Activated CD4-positive, CD25-positive, alpha-beta regulatory T cell treated with anti-CD3 and anti-CD28 coated beads, Interleukin-2, amount 50 U/mL, for 16 hours (primary cell): ENCODE measurements at regions not wholly inside any gene's neighbourhood (a gene's known extent, or its start where the extent isn't known, plus 50 kb on each side); places are given as distances from the start of the nearest gene placed in this dataset.

ENCODE experiments used
- DNase-seq: peaks from one replicate; pipeline ENCODE4 v3.0.0-alpha.2; 2020; ENCODE audit warnings: low read depth, low spot score

DNA sequence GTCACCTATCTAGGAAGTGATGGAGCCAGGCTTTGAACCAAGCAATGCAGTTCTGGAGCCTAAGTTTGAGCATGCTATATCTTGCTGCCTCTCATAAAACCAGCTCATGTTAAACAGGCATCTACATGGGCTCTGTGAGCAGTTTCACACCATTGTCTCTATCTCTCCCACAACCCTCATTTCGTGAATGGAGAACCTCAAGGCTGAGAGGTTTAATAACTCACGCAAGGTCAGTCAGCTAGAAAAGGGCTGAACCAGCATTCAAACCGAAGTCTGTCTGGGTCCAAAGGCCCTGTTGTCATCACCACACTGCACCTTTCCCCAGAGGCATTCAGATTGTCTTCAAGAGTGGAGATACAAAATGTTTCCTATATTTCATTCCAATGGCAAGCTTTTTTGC is 369.2 kb downstream of the MID1IP1 start:
- no peak for DNase-seq

- no peak for DNase-seq
These were observed 370.4 kb downstream of the MID1IP1 start for GRCh38 chrX:39171686-39172085.

DNA sequence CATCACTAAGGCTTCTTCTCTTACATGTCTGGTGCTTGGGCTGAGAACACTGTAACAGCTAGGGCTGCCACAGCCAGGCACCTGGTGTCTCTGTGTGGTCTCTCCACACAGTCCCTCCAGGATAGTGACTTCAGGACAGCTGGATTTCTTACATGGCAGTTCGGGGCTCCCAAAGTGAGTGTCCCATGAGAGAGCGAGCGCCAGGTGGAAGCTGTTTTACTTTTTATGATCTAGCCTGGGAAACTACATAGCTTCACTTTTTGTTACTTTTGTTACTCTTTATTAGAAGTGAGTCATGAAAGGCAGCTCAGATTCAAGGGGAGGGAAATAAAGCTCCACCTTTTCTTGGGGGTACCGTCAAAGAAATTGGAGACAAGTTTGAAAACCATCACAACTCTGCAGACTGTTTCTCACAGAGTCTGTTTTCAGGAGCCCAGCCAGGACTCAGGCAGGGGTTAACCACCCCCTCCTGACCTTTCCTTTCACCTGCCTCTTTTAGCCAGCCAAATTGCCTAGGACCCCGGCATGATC is 373.0 kb downstream of the MID1IP1 start:
- no peak for DNase-seq

DNA sequence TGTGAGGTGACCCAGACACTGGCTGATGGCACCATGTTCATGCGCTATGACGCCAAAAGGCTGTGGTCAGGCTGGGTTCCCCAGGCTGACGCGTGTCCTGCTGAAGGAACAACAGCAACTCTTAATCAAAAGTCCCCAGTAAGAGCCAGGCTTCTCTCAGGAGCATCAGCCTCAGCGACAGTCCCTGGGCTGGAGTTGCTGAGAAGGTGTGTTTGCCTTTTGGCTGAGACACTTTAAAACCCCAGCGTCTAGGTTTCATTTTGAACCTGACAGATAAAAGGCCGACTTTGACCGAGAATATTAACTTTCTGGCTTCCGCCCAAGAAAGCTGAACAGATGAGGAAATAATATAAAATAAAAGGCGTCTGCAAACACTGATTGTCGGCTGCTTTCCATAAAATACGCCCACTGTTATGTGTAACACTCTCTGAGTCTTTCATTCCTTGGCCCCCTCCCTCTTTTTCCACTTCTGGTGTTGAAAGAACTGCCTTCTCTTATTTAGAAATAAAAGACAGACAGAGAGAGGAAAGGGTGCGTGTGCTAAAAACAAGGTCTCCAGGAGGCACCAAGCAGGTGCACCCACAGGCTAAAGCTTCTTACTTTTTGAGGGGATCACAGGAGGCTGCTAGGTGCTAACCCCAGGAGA is 373.6 kb downstream of the MID1IP1 start:
- DNase-seq = no peak

GRCh38 chrX:39175418-39176057 is 374.3 kb downstream of the MID1IP1 start:
- DNase-seq = no peak

DNA sequence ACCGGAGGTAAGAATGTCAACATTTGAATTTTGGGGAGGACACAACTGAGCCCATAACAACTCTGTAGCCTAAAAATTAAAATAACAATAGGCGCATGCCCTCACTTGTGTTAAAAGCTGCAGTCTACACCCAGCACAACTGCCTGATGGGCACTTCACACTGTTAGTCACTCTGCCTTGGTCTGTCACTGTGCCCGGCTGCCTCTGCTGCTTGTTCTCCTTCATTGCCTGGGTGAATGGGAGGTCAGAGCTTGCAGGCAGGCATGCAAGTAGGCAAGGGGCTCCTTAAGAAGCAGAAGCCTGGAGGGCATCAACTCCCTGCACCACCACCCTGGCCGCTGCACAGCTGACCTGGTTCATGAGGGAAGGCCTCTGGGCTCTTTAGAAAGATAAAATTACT is 374.8 kb downstream of the MID1IP1 start:
- DNase-seq = no peak

DNA sequence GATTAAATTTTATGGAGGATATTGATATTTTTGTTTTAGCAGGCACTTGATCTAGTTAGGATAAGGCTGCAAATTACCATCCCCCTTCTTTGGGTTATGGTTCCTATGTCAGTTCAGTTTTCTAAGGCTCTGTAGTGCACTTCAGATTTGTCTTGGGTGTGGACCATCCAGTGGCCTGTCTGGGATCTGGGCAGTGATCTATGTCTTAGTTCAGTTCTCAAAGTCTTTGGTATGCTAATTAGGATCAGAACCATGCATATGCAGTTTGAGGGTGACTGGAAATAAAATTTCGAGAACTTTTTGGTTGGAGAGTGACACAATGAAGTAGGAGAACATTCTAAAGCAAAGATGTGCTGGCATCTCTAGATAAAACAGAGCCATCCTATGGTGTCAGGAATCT is 388.2 kb downstream of the MID1IP1 start:
- no peak for DNase-seq

DNA sequence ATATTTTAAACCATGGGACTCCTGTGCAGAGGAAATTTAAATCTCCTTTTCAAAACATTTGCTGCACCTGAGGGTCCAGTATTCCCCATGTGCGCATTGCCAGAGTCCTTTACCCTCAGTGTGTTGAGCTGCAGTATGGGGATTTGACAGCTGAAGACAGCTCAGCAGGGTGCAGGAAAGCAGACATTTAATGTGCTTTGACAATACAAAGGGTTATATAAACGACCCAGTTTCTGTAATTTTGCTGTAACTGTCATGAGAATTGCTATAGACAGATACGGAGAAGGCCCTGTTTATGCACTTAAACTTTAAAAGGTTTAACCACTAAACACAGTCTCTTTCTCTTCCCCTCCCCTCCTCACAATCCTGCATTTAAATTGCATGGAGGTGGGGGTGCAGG is 393.4 kb downstream of the MID1IP1 start:
- DNase-seq = no peak

DNA sequence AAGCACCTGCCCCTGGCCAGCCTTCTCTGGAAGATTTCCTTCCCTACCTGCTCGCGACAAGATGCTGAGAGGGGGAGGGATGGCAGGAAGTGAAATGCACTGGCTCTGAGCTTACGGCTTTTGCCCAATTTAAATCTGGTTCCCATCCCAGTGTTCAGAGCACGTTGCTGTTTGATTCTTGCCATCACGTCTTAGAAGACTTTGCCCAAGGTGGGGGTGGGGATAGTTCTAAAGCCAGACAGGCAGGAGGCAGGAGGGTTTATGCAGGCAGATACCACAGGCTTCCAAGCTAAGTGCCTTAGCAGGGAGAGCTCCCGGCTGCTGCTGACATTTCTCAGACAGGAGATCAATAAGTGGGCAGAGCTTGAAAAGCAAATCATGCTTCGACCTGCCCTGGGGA is 393.9 kb downstream of the MID1IP1 start:
- no peak for DNase-seq

- no peak for DNase-seq
These were observed 395.2 kb downstream of the MID1IP1 start for GRCh38 chrX:39196192-39197102.

DNA sequence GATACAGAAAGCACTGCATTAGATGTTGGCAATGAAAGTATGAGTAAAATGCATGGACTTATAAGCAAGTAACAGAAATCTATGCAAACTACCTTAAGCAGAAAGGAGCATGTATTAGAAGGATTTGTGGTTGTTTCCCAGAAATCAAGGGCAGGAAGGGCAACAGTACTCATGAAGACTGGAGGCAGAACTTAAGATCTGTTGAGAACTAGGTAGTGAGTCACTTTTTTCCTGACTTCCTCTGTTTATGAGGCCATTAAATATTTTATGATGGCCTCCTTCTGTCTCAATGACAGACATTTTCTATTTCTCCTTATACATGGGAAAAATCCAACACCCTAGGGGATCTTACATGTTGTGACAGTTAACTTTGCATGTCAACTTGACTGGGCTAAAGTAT is 398.2 kb downstream of the MID1IP1 start:
- DNase-seq = no peak

DNA sequence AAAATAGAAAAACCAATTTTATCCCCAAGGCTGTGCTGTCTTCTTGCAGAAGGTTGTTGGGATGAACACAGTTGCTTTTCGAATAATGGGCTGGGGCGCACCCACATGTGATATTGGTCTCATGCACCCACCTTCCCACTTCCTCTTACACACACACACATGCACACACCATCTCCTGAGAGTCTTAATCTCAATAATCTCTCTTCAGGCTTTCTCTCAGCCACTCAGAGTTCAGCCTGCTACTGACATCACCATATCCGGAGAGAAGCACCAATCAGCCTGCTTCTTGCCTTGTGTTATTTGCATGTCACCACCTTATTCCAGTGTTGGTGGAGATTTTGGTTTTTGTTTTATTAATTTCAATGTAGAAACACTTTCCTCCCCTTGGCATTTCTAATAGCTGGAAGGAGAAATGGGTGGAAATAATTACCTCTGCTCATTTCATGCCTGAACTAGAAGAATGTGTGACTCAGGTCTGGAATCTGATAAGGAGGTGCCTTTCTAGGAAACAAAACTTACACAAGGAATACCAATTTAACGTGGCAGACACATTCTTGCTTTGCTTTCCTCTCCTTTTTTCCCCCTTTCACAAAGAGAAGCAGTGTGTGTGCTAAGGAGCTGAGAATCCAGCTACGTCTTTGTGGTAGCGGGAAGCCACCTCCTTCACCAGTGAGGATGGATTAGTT is 400.2 kb downstream of the MID1IP1 start:
- no peak for DNase-seq

GRCh38 chrX:39202641-39203040 is 401.4 kb downstream of the MID1IP1 start:
- no peak for DNase-seq

- no peak for DNase-seq
These were observed 402.2 kb downstream of the MID1IP1 start for GRCh38 chrX:39203427-39203826.

- DNase-seq = no peak
These were observed 403.1 kb downstream of the MID1IP1 start for GRCh38 chrX:39204353-39204752.

DNA sequence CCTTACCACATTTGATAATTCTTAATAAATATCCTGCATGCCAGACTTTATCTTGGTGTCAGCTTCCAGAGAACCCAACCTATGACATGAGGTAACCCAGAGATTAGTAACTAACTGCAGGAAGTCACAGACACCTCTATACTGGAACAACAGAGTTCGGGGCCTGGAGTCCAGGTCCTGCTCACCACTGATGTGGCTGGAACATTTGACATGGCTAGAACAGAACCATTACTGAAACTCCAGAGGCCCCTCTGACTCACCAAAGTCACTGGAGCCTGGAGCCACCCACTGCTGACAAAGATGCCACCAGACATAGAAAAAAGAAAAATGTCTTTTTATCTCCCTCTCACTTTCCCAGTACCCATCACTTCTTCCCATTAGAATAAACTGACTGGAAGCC is 403.7 kb downstream of the MID1IP1 start:
- DNase-seq = no peak

DNA sequence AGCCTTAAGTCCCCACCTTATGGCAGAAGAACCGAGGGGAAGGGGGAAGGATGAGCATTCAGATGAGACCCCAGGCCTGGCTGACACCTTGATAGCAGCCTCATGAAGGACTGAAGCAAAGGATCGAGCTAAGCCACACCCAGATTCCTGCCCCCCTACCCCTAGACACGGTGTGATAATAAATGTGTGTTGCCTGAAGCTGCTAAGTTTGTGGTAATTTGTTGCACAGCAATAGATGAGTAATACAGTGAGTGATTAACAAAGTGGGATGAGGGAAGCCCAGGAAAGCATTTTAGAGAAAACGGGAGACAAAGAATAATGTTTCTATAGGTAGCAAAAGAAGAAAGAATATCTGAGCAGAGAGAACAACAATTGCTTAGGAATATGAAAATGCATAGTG is 404.2 kb downstream of the MID1IP1 start:
- no peak for DNase-seq

DNA sequence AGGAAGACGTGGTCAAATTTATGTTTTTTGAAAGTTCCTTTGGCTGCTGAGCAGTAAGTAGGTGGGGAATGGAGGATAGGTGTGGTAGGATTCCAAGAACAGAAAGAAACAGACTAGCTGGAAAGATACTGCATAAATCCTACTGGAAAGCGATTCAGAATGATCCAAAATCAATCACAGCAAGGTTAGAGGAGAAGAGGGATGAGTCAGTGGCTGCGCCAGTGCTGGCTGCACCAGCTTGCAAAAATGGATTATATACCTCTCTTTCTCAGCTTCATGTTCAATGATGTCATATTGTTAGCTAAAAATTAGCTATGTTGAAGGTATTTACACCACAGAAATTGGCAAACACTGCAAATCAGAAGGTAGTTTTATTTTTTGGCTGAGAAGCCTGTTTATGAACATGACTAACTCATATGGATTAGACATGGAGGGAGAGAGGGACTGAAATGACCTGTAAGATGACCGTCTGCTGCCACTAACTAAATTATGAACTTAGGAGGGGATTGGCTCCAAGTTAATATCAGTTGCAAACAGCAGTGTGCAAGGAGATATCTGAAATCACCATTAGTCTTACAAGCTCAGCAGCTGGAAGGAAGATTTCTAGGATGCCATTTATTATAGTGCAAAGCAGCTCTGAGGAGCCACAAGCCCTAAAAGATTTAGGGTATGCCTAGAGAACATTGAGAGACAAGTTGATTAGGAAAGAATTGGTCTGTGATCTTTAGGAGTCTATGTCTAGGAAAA is 405.3 kb downstream of the MID1IP1 start:
- DNase-seq = no peak

GRCh38 chrX:39211501-39211900 is 410.2 kb downstream of the MID1IP1 start:
- DNase-seq = no peak

DNA sequence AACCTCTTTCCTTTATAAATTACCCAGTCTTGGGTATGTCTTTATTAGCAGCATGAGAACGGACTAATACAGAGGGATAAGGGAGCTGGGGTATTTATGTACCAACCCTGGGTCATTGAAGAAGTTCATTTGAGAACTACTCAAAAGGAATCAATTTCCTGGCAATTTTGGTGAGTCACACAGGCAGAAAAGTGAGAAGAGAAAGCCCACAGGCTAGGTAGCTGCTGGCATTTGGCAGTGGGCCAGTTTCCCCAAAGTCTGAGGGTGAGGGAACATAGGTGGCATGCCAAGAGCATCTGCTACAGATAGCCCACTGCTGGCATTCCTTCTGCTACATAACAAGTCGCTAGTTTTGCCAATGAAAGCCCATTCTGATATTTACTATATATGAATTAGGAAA is 411.2 kb downstream of the MID1IP1 start:
- no peak for DNase-seq
